ENCODE measurements at regions not wholly inside any gene's neighbourhood (a gene's known extent, or its start where the extent isn't known, plus 50 kb on each side); places are given as distances from the start of the nearest gene placed in this dataset.

GRCh38 chr18:75723521-75724340 lies 296.2 kb upstream of the SMIM21 start:
- no peak for TF ChIP-seq CTCF (conservative IDR thresholded peaks at IDR 0.05; ENCODE audit: low read length)
- no peak for TF ChIP-seq EZH2phosphoT487 (IDR thresholded peaks at IDR 0.05; ENCODE audit: borderline replicate concordance, low read depth, low read length)
